ENCODE measurements at regions not wholly inside any gene's neighbourhood (a gene's known extent, or its start where the extent isn't known, plus 50 kb on each side); places are given as distances from the start of the nearest gene placed in this dataset.

DNA sequence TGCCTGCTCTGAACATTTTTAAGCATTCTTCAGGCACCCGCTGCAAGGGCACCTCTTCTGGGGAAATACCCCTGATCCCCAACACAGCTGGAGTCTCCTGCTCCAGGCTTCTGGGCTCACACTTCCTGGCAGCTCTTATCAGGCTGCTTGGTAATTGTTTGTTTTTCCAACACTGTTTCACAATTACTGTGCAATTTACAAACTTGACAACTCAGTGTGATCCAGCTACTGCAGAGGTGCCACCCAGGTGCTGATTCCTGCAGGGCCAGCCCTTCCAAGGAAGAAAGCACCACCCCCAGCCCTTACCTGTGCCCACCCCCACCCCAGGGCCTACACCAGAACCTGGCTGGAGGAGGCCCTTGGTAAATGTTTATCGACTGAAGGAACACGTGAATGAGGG lies 66.5 kb downstream of the MAGEF1 start:
- intact Hi-C loops (cut with micrococcal nuclease) = no loop called here
- no peak overlapping the region for H2BK120ac ChIP-seq (ENCODE audit: low read depth, low read length)
- no peak overlapping the region for H4K91ac ChIP-seq (ENCODE audit: insufficient read depth, low read depth, low read length)
- no peak overlapping the region for H2AFZ ChIP-seq (replicated peaks; ENCODE audit: low read length, poor library complexity)
- H3K9me3 ChIP-seq (ENCODE audit: control insufficient read depth, insufficient read depth, low read length) = no peaks in the 10 kb centered on the region
- no peaks in the 10 kb centered on the region for H3K79me1 ChIP-seq (ENCODE audit: low read depth in 1 of 2, low read length in 2 of 2)
- POLR2A ChIA-PET (ENCODE audit: unreplicated experiment) = no interaction called here
- no peak overlapping the region for H3K9ac ChIP-seq (ENCODE audit: low read depth, low read length)
- no peak overlapping the region for H3K4ac ChIP-seq (ENCODE audit: low read depth, low read length)
- peaks cover 34% of the 10 kb centered on the region for H3K27me3 ChIP-seq (ENCODE audit: control insufficient read depth, insufficient read depth, low read length)
- H2AK5ac ChIP-seq (ENCODE audit: low read depth, low read length) = no peak overlapping the region
- no peak overlapping the region for H3K18ac ChIP-seq (ENCODE audit: low read depth, low read length)
- no peak overlapping the region for H3K14ac ChIP-seq (replicated peaks; ENCODE audit: low read depth, low read length)
- H3K9me1 ChIP-seq (ENCODE audit: insufficient read depth, low read length) = peaks cover 3% of the 10 kb centered on the region; the same call in 1 of the 2 replicates
- no peak overlapping the region for H4K5ac ChIP-seq (ENCODE audit: low read depth, low read length)
- no peak overlapping the region for H2BK5ac ChIP-seq (ENCODE audit: low read depth, low read length, poor library complexity, severe bottlenecking)
- TF ChIP-seq NFE2L2 (IDR thresholded peaks at IDR 0.05; ENCODE audit: low read depth, low read length) = no peak
- TF ChIP-seq MAFK (IDR thresholded peaks at IDR 0.05; ENCODE audit: low read depth, low read length) = no peak
- no peak for TF ChIP-seq FOS (IDR thresholded peaks at IDR 0.05; ENCODE audit: low read depth, low read length)
- no peak for TF ChIP-seq MXI1 (IDR thresholded peaks at IDR 0.05; ENCODE audit: borderline replicate concordance, low read depth, low read length)
- peak; percentile 51 for TF ChIP-seq CEBPB (IDR thresholded peaks at IDR 0.05; ENCODE audit: low read depth, low read length)
- TF ChIP-seq, protein P1, sequence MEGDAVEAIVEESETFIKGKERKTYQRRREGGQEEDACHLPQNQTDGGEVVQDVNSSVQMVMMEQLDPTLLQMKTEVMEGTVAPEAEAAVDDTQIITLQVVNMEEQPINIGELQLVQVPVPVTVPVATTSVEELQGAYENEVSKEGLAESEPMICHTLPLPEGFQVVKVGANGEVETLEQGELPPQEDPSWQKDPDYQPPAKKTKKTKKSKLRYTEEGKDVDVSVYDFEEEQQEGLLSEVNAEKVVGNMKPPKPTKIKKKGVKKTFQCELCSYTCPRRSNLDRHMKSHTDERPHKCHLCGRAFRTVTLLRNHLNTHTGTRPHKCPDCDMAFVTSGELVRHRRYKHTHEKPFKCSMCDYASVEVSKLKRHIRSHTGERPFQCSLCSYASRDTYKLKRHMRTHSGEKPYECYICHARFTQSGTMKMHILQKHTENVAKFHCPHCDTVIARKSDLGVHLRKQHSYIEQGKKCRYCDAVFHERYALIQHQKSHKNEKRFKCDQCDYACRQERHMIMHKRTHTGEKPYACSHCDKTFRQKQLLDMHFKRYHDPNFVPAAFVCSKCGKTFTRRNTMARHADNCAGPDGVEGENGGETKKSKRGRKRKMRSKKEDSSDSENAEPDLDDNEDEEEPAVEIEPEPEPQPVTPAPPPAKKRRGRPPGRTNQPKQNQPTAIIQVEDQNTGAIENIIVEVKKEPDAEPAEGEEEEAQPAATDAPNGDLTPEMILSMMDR (conservative IDR thresholded peaks at IDR 0.05; ENCODE audit: low read depth, low read length) = no peak
- TF ChIP-seq SMC3 (IDR thresholded peaks at IDR 0.05; ENCODE audit: low read depth, low read length) = no peak
- no peak overlapping the region for H4K8ac ChIP-seq (ENCODE audit: low read depth in 2 of 2, low read length in 2 of 2)
- DNase-seq (peak; percentile 20), ATAC-seq (ENCODE audit: low read depth) (peak; percentile 51)
- H3K23ac ChIP-seq (ENCODE audit: low read depth, low read length) = no peak overlapping the region
- H3K36me3 ChIP-seq (ENCODE audit: control insufficient read depth, insufficient read depth, low read length) = no peaks in the 10 kb centered on the region
- CTCF ChIA-PET = no interaction called here
- no peak overlapping the region for H2BK15ac ChIP-seq (ENCODE audit: low read depth, low read length)
- no peak overlapping the region for H3K56ac ChIP-seq (ENCODE audit: extremely low read depth, insufficient read depth, low read length)
- WGBS, 2 experiments (ENCODE audit: extremely low coverage in 2 of 2, insufficient read length in 1 of 2) = no CpG with 5 or more reads among the region's 3 CpGs
- no peak overlapping the region for H2AK9ac ChIP-seq (replicated peaks; ENCODE audit: low read depth, low read length, poor library complexity)
- no peaks in the 10 kb centered on the region; the same call in 1 of the 2 replicates for H3K4me1 ChIP-seq (ENCODE audit: control insufficient read depth, insufficient read depth, low read length)
- no peak overlapping the region for H2BK20ac ChIP-seq (ENCODE audit: low read depth, low read length)
- no peak overlapping the region for H3K4me2 ChIP-seq (ENCODE audit: low read depth, low read length)
- H3K4me3 ChIP-seq (ENCODE audit: insufficient read depth, low read depth, low read length) = no peak overlapping the region
- H4K20me1 ChIP-seq (ENCODE audit: insufficient read depth, low read length) = no peaks in the 10 kb centered on the region
- dilution Hi-C loops (cut with HindIII; ENCODE audit: low sequenced_read_pairs, unreplicated experiment) = no loop called here
- BruUV-seq (replicated peaks) = no TSS peak
- in situ Hi-C loops (cut with MboI; ENCODE audit: low sequenced_read_pairs) = no loop called here
- H3K27ac ChIP-seq (ENCODE audit: insufficient read depth, low read length) = no peak overlapping the region

Measured in IMR-90 (cell line).